Stimulated activated CD4-positive, alpha-beta T cell treated with anti-CD3 and anti-CD28 coated beads, TNF-alpha, amount 100 ng/mL, for 48 hours (primary cell): ENCODE measurements at regions not wholly inside any gene's neighbourhood (a gene's known extent, or its start where the extent isn't known, plus 50 kb on each side); places are given as distances from the start of the nearest gene placed in this dataset.

Experiments used
- DNase-seq, 3 donors: peaks; one replicate each; pipeline ENCODE4 v3.0.0-alpha.2; 2020; ENCODE audit warnings: low read depth in 3 of 3

GRCh38 chr13:34878329-34878728 lies 63.7 kb upstream of the NBEA start:
- no peak for DNase-seq

GRCh38 chr13:34879851-34880250 lies 62.2 kb upstream of the NBEA start:
- DNase-seq: no peak

DNA sequence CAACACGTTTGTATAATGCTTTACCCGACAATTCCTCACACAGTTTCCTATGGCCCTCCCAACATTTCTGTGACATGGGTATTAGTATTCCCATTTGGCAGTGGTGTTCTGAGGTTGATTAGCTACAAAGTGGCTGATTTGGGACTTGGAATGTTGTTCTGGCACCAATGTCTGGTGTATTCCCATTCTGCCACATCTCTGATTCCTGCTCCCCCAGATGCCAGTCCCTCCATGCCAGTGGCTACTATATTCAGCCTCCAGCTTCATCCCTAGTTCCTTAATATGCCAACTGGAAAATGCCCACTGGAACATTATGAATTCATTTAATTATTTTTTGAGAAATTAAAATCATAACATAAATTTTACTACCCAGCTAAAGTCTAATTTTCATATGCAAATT lies 60.6 kb upstream of the NBEA start:
- no peak for DNase-seq

- DNase-seq: no peak
Measured at GRCh38 chr13:34883396-34883795, 58.7 kb upstream of the NBEA start.

DNA sequence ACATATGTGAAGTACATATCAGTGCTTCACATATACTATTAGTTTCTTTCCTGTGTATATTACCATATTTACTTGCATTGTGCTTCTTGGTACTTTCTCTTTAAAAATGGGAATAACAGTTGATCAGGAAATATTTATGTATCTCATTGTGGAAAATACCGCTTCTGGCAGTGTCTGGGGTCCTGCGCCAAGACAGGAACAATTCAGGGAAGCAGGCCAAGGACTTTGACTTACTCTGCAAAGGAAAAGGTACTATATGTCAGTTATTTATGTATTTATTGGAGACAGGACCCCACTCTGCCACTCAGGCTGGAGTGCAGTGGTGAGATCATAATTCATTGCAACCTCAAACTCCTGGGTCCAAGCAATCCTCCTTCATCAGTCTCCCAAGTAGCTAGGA lies 57.7 kb upstream of the NBEA start:
- DNase-seq: no peak

DNA sequence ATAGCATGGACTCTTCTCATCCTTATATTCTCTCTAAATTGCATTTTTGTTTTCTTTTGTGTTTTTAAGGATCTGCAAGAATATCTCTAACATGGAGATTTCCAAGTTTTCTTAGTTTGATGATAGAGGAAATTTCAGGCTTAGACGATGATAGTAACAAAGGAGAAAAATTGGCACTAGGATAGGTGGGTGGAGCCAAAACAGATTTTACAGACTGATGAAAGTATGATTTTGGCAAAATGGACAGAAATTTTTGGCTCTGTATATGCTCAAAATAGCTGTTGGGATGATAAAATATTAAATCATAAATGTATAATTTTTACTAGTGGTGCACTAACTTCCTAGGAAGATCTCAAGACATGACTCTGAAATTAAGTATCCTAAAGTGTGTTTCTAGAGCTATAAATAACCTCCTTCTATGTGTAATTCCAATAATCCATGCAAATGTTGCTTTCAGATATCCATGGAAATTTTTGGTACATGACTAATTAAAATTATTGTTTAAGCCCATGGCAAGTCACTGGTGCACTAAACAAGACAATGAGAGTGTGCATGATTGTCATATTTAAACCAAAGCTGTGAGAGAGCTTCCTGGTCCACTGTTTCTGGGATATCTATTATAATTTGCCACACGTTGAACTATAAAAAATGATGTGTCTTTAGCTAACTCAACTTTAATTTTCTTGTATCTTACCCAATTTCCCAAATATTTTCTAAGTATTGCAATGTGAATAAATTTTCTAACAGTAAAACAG lies 55.8 kb upstream of the NBEA start:
- DNase-seq: no peak

GRCh38 chr13:34886987-34887386 lies 55.1 kb upstream of the NBEA start:
- no peak for DNase-seq
